ENCODE measurements at regions not wholly inside any gene's neighbourhood (a gene's known extent, or its start where the extent isn't known, plus 50 kb on each side); places are given as distances from the start of the nearest gene placed in this dataset.

DNA sequence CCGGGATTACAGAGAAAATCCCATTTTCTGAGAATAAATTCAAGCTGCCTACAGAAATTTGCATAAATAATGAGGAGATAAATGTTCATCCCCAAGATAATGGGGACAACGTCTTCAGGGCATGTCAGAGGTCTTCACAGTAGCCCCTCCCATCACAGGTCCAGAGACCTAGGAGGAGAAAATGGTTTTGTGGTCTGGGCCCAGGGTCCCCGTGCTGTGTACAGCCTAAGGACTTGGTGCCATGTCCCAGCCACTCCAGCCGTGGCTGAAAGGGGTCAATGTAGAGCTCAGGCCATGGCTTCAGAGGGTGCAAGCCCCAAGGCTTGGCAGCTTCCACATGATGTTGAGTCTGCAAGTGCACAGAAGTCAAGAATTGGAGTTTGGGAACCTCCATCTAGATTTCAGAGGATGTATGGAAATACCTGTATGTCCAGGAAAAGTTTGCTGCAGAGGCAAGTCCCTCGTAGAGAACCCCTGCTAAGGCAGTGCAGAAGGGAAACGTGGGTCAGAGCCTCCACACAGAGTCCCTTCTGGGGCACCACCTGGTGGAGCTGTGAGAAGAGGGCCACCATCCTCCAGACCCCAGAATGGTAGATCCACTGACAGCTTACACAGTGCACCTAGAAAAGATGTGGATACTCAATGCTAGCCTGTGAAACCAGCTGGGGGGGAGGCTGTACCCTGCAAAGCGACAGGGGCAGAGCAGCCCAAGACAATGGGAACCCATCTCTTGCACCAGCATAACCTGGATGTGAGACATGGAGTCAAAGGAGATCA, 176.3 kb downstream of the RASSF9 start:
- TF ChIP-seq, protein P1, sequence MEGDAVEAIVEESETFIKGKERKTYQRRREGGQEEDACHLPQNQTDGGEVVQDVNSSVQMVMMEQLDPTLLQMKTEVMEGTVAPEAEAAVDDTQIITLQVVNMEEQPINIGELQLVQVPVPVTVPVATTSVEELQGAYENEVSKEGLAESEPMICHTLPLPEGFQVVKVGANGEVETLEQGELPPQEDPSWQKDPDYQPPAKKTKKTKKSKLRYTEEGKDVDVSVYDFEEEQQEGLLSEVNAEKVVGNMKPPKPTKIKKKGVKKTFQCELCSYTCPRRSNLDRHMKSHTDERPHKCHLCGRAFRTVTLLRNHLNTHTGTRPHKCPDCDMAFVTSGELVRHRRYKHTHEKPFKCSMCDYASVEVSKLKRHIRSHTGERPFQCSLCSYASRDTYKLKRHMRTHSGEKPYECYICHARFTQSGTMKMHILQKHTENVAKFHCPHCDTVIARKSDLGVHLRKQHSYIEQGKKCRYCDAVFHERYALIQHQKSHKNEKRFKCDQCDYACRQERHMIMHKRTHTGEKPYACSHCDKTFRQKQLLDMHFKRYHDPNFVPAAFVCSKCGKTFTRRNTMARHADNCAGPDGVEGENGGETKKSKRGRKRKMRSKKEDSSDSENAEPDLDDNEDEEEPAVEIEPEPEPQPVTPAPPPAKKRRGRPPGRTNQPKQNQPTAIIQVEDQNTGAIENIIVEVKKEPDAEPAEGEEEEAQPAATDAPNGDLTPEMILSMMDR (IDR thresholded peaks at IDR 0.05) = no peak
- no peak for TF ChIP-seq POLR2A (IDR thresholded peaks at IDR 0.05)
